ENCODE measurements at regions not wholly inside any gene's neighbourhood (a gene's known extent, or its start where the extent isn't known, plus 50 kb on each side); places are given as distances from the start of the nearest gene placed in this dataset.

- Histone ChIP-seq H3K4me1 (peaks cover 0 to 4% (median 0%) of the 10 kb centered on the region in 9 donors), H3K27me3 (no peaks in the 10 kb centered on the region), H3K27ac (no peak overlapping the region), H3K4me3 (no peak overlapping the region), H3K36me3 (no peaks in the 10 kb centered on the region), H3K9me3 (peaks cover 0 to 16% (median 0%) of the 10 kb centered on the region in 11 donors)
- DNase-seq (no peak), ATAC-seq (no peak)
- 64% methylated on average over 2 of the region's 2 CpGs for WGBS, 2 donors
- TF ChIP-seq CTCF (IDR thresholded peaks at IDR 0.05): no peak
- intact Hi-C loops (cut with DNase I): loop anchor here in 1 of 10 donors (5.0 kb wide), 1 partner anchor 49 kb away; no protein-coding TSS in a partner anchor
Measured at GRCh38 chr15:34691034-34691433, 63.8 kb downstream of the GJD2 start.

GRCh38 chr15:34688699-34689098 is 66.1 kb downstream of the GJD2 start:
- Histone ChIP-seq H3K9me3 (peaks cover 0 to 16% (median 0%) of the 10 kb centered on the region in 11 donors), H3K27me3 (no peaks in the 10 kb centered on the region), H3K36me3 (no peaks in the 10 kb centered on the region), H3K27ac (no peak overlapping the region), H3K4me3 (no peak overlapping the region), H3K4me1 (peaks cover 0 to 4% (median 0%) of the 10 kb centered on the region in 9 donors)
- WGBS, 2 donors: 35 to 60% methylated on average over 2 of the region's 2 CpGs
- TF ChIP-seq CTCF (IDR thresholded peaks at IDR 0.05): no peak
- intact Hi-C loops (cut with DNase I): loop anchor here in 1 of 10 donors (5.0 kb wide), 1 partner anchor 51 kb away; no protein-coding TSS in a partner anchor
- no peak for ATAC-seq
- no peak for DNase-seq

- 90 to 91% methylated on average over 2 of the region's 2 CpGs for WGBS, 2 donors
- DNase-seq: no peak
- H3K27ac ChIP-seq: no peak overlapping the region
- H3K9me3 ChIP-seq: peaks cover 0 to 14% (median 0%) of the 10 kb centered on the region in 11 donors
- no peaks in the 10 kb centered on the region for H3K4me1 ChIP-seq
- ATAC-seq: no peak
- no peak overlapping the region for H3K4me3 ChIP-seq
- TF ChIP-seq CTCF (IDR thresholded peaks at IDR 0.05): no peak
- no peaks in the 10 kb centered on the region for H3K36me3 ChIP-seq
- intact Hi-C loops (cut with DNase I): no loop called here
- H3K27me3 ChIP-seq: peaks cover 0 to 5% (median 0%) of the 10 kb centered on the region in 7 donors
Measured at GRCh38 chr15:34684351-34684750, 70.4 kb downstream of the GJD2 start.

- no peak overlapping the region for H3K4me3 ChIP-seq
- intact Hi-C loops (cut with DNase I): no loop called here
- H3K4me1 ChIP-seq: no peaks in the 10 kb centered on the region
- peaks cover 0 to 6% (median 0%) of the 10 kb centered on the region in 7 donors for H3K27me3 ChIP-seq
- no peaks in the 10 kb centered on the region for H3K36me3 ChIP-seq
- TF ChIP-seq CTCF (IDR thresholded peaks at IDR 0.05): no peak
- peaks cover 0 to under 1% (median 0%) of the 10 kb centered on the region in 11 donors for H3K9me3 ChIP-seq
- ATAC-seq (no peak), DNase-seq (no peak)
- WGBS, 2 donors: 81 to 86% methylated on average over 5 of the region's 5 CpGs
- no peak overlapping the region for H3K27ac ChIP-seq
Measured at GRCh38 chr15:34682674-34683073, 72.1 kb downstream of the GJD2 start.

Measured in heart right ventricle (tissue), 16 donors.